OCI-LY3 (cell line): ENCODE measurements at regions not wholly inside any gene's neighbourhood (a gene's known extent, or its start where the extent isn't known, plus 50 kb on each side); places are given as distances from the start of the nearest gene placed in this dataset.
"Not testable (repeated sequence)": the region's sequence is repeated elsewhere in the genome, so short reads cannot be mapped to it uniquely, and the experiment has no call there.

Experiments
- CTCF ChIP-seq: fragments of 200-600, 300-600 bp; sonication (generic); IDR thresholded peaks from 2 replicates; pipeline ENCODE4 v1.5.1; 2014; ENCODE audit warnings: antibody characterized with exemption, low read length, low read depth
- EZH2phosphoT487 ChIP-seq: fragments of 200-600 bp; shearing (Covaris generic); IDR thresholded peaks from 2 replicates; pipeline ENCODE4 v1.6.1; 2018; ENCODE audit warnings: antibody characterized with exemption, mixed run types, low read depth

GRCh38 chr1:101504106-101504505, 267.3 kb downstream of the S1PR1 start:
- TF ChIP-seq CTCF, EZH2phosphoT487: not testable (repeated sequence)
